ENCODE measurements at regions not wholly inside any gene's neighbourhood (a gene's known extent, or its start where the extent isn't known, plus 50 kb on each side); places are given as distances from the start of the nearest gene placed in this dataset.

DNA sequence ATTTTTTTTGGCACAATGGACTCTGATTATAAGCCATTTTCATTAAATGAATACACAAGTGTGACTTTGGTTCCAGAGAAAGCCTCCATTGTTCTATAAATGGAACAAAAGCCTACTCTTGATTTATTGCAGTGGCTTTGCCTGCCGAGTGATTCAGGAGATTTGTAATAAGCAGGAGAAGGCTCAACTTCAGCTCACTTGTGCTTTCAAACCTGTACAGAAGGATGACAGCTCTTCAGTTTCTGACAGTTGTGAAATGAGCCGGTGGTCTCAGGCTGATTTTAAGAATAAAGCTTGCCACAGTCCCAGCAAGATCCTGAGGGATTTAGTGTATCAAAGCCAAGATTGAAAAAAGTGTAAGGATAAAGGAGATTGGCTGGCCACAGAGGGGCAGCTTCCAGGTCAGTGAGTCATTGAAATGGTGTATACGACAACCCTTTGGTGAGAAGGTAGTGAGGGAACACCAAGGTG lies 438.8 kb upstream of the TGFBR2 start:
- DNase-seq (ENCODE audit: low read depth in 2 of 2), result no peak

DNA sequence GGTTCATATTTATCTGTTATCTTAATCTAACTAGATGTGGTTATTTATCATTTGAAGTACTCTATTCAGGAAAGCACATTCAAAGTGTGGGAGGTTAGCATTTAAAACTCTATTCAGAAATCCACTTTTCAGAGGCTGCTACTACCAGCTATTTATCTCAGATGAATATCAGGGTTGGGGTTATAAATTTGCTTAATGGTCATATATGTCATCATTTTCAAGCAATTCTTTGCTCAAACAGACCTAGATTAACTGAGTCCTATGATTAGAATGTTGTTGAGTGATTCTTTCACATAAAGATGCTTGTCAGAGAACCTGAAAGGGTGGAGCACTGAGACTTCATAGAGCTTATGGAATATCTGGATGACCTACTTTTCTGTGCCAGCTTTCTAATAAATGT lies 436.9 kb upstream of the TGFBR2 start:
- DNase-seq (ENCODE audit: low read depth in 2 of 2), result no peak

DNA sequence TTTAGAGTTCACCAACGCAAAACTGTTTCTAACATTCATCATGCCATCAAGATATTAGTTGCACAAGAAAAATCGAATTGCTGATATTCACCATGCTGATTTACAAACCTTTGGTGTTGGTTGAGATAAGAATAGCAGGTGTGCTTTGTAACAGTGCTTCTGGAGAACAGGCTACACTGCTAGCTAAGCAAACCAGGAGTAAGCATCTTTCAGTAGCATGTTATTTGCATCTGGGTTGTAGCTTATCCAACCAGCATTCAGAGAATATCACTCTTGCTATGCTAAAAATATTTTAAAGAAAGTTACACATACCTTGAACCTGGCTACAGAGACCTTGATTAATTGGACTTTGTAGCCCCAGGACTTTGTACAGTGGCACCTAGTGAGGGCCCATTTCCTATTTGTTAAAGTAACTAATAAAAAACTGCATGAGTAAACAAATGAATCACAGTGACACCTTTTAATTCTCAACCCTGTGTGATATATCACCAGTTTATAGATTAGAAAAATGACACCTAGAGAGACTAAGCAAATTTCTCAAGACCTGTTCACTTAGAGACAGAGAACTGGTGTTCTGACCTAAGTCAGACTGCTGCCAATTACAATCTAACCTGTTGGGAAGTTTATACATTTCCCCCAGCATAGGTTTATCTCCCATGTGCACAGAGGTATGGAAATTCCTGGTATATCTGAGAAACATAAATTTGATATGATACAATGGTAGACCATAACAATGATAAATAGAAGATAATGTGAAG lies 435.5 kb upstream of the TGFBR2 start:
- no peak for DNase-seq (ENCODE audit: low read depth in 2 of 2)

DNA sequence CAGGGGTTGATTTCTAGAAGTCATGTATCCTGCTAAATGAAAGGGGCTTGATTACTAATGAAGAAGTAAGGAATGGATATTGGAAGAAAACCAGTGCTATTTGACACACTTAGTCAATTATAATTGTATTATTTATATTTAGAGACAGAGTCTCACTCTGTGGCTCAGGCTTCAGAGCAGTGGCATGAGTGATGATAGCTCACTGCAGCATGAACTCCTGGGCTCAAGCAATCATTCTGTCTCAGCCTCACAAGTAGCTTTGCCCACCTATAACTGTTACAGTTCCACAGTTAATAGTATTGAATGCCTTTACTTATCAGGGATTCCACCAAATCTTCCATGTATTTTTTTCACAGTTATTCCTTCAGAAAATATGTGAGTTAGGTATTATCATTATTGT lies 432.0 kb upstream of the TGFBR2 start:
- DNase-seq (ENCODE audit: low read depth in 2 of 2), result no peak

DNA sequence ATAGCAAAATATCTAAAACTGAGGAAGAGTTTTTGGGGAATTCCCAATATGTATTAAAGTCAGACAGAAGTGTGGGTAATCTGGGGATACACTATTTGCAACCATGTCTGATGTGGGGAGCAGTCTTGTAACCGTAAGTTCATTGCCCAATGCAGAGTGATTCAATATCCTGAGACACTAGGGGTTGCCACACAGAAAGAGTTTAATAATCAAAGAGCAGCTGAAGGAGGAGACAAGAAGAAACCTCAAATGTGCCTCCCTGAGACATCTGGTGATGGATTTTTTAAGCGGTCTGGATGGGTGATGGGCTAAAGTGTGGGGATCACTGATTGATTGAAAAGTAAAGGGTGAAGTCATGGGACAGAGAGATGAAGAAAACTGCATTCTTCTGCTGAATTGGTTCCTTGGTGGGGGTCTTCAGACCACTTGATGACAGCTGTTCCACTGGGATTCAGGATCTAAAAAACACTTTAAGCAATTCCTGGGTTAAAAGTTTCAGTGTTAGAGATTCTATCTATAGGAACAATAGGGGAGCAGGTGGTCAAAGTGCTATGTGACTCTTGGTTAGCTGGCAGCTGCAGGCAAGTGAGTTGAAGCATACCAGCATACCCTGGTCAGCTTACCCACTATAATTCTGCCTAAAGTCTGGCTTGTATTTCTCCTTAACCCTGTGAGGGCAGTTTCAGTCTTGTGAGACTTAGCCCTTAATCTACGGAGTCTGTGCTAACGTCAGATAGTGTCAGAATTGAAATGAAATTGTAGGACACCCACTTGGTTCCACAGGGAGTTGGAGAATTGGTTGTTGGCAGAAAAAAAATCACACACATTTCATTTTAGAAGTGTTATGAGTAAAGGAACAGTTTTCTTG lies 425.9 kb upstream of the TGFBR2 start:
- DNase-seq (ENCODE audit: low read depth in 2 of 2), result no peak

DNA sequence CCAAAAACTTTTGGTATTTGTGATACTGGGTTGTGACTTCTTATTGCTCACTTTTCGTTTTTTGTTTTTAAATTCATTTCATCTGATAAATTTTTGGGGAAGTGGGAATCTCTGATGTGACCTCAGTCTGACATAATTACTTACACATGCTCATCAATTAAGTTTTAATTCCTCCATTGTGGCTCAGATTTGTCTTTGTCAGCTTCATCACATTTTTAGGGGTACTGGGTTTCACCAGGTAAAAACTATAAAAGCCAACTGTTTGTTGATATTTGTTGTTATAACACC lies 425.3 kb upstream of the TGFBR2 start:
- no peak for DNase-seq (ENCODE audit: low read depth in 2 of 2)

DNA sequence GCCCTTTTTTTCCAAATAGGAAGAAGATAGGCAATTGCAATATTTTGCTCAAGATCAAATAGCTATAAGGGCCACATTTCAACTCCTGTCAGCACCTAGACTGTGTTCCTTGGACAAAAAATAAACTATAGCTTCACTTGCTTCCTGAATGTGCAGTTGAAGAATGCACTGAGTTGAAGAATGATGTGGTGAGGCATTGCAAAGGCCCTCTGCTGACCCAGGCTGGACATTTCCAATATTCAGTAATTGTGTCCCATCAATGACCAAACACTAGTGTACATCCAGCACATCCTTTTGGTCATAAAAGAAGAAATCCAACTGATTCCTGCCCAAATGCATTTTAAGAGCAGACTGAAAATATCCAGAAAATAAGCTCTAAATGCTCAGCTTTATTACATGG lies 424.8 kb upstream of the TGFBR2 start:
- DNase-seq (ENCODE audit: low read depth in 2 of 2), result no peak

DNA sequence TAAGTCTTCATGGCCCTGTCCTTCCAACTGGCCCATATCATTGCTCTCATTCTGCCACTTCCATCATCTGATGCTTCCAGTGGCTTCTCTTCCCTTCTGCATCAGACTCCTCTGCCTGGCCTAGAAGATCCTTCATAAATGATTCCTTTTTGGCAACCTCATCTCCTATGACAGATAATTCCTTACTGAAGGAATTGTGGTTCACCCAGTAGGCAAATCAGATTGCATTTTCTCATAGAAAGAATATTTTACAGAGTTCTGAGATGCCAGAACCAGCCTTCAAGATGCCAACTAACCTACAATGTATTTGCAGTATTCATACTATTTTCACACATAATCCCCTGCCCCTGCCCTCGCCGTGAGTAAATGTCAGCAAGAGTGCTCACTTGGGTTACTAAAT lies 423.0 kb upstream of the TGFBR2 start:
- no peak for DNase-seq (ENCODE audit: low read depth in 2 of 2)

DNA sequence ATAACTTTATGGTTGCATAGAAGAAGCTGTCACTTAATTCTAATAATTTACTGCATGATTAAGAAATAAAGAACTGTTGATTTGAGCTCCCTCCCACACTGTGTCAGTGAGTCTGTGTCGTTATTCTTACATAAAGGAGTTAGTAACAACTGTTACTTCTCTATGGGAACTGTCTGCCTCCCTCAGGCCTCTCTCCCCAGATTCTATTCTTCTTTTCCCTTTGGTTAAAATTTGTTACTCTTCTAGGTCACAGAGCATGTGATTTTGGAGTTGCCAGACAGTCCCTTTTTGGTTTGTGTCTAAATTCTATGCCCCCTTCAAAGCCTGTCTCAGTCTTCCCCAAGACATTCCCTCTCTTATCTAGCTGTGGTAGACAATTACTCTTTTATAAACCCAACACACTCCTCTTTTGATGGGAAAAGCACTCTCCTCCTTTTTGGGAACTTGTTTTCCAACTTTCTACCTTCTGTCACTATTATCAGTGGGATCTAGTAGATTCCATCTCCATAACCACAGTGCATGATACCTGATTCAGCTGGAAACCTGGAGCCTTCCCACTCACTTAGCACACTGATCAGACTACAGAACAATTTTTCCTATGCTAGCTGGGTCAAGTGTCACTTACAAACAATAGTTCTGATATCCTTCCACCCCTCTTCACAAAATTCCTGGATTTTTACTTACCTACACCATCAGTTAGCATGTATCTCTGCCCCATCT lies 422.1 kb upstream of the TGFBR2 start:
- DNase-seq (ENCODE audit: low read depth in 2 of 2), result no peak

DNA sequence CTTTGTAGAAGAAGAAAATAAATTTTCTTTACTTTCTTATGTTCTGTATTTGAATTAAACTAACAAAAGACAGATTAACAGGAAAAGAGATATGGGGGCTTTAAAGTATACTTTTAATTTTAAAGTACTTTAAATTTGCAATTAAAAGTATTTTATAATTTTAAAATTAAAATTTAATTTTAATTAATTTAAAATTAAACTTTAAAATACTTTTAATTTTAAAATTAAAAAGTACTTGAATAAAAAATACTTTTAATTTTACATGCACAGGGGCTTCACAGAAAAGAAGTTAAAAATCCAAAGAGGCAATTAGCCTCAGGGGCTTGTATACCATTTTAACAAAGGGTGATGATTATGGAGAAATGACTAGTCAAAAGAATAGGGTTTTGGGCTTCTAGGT lies 420.5 kb upstream of the TGFBR2 start:
- DNase-seq (ENCODE audit: low read depth in 2 of 2), result no peak

DNA sequence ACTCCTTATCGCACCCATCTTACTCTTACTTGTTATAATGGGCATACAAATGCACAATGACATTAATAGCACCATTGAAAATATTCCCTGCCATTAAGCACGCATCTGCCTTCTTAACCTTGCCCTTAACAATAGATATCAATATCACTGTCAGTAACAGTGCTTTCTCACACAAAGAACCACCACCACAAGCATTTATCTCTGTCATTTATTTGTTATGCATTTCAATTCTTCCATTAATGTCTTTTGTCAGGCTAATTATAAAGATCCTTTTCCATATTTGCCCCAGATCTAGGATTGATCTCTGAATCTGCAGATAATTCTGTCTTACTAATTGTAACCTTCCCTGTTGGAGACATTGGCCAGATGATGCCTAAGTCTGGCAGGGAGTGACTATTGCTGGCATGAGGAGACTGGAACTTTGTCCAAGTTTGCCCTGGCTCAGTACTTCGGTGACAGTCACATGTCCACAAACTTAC lies 419.6 kb upstream of the TGFBR2 start:
- DNase-seq (ENCODE audit: low read depth in 2 of 2), result no peak

DNA sequence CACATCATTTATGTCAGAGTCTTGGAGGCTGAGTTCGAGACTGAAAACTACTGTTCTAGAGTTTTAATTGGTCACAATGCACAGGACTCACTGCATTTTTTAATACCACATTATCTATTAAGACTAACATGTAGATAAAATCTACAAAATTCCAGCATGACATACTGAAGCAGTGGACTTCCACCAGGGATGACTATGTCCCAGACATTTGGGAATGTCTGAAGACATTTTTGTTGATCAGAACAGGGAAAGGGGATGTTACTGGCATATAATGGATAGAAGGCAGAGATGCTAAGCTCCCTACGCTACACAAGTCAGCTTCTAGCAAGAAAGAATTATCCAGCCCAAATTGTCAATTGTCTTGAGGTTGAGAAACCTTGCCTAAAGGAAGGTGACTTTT lies 419.0 kb upstream of the TGFBR2 start:
- no peak for DNase-seq (ENCODE audit: low read depth in 2 of 2)

DNA sequence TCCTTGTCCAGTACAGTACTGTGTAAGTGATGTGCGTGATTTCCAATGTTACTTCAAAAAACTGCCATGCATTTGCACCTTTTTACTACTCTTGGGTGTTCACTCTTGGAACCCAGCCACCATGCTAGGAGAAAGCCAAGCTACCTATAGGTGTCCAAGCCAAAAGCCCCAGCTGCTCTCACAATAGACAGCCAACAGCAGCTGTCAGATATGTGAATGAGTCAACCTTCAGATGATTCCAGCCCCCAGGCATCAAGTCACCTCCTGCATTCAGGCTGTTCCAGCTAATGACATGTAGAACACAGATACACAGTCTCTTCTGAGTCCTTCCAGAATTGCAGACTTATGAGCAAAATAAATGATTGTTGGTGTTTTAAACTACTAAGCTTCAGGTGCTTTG lies 417.7 kb upstream of the TGFBR2 start:
- no peak for DNase-seq (ENCODE audit: low read depth in 2 of 2)

DNA sequence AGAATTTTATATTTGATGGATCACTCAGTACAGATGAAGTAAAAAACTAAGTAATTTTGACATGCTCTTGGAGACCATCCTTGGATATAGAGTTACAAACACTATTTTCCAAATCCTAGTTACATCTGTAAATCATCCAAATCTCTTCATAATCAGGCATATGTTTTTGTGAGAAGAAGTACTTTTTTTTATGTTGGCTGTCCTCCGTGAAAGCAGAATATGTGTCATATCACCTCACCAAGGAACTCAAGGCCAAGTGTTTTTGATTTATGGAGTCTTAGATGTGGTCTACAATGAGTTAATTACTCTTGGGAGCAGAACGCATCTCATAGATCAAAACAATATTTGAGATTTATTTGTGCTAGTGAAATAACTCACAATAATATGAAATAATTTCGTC lies 416.5 kb upstream of the TGFBR2 start:
- no peak for DNase-seq (ENCODE audit: low read depth in 2 of 2)

DNA sequence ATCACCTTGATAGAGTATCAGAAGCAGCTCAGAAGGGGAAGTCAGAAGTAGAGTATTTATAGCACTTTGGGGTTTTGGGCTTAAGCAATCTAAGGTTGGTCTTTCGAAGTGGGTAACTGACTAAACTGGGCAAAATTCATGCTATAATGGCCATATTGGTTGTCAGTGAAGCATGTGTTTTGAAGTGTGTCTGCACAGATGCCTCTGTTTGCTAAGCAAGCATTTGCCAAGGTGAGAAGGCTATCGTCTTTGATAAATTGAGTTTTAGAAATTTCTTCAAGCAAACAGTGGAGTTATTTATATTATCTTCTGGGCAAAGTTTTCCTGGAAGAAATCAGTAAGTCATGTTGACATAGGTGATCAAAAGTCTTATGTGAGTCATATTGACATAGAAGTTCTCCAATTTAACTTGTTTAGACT lies 412.8 kb upstream of the TGFBR2 start:
- DNase-seq (ENCODE audit: low read depth in 2 of 2), result no peak

DNA sequence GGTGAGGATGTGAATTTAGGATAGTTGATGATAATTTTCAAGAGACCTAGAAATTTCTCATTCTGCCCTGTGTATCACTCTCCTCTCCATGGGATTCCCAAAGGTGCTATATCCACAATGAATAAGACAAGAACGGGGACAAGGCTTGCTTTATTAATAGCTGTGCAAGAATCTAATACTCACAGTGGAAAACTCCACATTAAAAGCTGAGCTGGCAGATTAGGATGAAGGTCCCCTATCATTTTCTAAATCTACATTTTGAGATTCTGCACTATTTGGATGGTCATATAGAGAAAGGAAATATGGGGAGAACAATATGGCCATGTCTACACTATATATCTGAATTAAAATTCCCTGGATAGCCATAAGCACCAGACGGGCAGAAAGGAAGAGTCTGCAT lies 411.0 kb upstream of the TGFBR2 start:
- no peak for DNase-seq (ENCODE audit: low read depth in 2 of 2)

DNA sequence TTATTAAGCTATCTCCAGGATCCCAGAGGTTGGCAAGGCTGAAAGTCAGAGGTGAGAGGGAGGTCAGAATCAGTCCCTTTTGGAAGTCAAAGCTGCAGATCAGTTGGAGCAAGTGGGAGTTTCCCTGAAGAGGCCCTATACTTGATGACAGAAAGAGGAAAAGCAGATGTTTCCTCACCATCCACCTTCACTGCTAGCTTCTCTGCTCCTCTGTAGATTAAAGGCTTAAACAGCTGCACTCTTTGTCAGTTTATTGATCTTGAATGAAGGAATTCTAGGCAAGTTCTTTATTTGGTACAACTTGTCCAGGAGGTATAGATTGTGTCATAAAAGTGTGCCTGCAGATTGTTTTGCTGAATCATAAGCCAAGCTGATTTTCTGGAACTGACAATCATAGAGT lies 408.2 kb upstream of the TGFBR2 start:
- no peak for DNase-seq (ENCODE audit: low read depth in 2 of 2)

DNA sequence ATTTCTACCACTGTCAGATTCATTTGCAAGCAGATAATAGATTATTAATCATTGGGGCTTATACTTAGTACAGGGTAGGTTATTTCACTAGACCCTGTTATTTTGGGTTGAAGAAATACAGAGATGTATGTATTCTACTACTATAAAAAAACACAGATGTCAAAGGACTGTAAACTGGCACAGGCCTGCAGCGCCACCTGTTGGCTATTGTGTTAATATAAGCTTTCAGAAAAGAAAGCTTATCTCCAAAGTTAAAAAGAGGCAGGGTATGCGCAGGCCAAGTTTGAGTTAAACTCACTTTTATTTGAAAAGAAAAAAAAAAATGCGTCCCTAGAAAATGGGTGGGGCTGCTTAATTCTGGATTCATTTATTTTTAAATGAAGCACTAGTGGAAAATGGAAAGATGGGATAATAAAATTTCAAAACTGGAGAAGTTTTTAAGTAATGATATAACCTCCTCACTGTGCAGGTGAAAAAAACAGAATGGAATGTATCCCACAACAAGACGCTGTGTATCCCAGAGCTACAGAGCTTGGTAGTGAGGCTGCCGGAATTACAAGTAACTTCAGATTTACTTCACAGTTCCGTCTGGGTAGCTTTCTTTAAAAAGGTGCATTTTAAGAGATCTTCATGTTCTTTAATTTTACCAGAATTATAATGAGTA lies 407.2 kb upstream of the TGFBR2 start:
- peak; percentile 29 to 50 for DNase-seq (ENCODE audit: low read depth in 2 of 2)

DNA sequence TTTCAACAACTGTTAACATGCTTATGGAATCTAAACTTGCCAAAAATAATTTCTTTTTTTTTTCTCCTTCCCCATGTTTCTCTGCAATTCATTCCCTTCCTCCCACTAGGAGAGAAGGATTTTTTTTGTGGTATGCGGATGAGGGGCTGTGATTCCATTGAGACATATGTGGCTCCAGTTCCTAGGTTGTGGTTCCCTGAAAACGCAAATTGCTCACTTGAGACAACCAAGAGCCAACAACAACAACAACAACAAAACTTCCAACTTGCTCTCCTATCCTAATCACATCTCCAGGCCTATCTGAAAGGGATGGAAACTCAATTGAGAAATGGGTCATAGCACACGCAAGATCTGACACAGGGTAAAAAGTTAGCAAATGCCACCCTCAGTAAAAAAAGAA lies 406.5 kb upstream of the TGFBR2 start:
- DNase-seq (ENCODE audit: low read depth in 2 of 2), result no peak

DNA sequence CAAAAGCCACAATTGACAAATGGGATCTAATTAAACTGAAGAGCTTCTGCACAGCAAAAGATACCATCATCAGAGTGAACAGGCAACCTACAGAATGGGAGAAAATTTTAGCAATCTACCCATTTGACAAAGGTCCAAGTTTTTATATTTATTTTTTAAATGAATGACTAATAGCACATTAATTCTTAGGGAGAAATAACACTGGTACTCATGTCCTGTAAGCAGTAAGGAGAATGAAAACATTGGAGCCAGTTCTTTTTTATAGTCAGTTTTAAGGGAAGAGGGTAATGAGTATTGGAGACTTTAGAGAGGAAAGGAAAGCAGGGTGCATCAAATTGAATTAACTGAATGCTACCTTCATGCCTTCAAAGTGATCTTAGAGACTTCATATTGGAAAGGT lies 404.7 kb upstream of the TGFBR2 start:
- no peak for DNase-seq (ENCODE audit: low read depth in 2 of 2)

DNA sequence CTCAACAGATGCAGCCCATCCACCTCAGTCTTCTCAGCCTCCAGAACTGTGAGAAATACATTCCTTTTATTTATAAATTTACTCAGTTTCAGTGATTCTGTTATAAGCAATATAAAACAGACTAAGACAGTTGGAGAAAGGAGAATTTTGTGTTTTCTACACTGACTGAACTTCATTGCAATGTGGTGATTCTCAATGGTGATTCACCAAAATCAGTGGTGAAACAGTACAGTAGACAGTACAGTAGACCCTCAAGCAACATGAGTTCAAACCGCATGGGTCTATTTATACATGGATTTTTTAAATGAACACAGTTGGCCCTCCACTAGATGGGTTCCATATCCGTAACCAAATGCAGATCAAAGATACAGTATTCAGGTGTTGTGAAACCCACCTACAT lies 403.1 kb upstream of the TGFBR2 start:
- DNase-seq (ENCODE audit: low read depth in 2 of 2), result no peak

DNA sequence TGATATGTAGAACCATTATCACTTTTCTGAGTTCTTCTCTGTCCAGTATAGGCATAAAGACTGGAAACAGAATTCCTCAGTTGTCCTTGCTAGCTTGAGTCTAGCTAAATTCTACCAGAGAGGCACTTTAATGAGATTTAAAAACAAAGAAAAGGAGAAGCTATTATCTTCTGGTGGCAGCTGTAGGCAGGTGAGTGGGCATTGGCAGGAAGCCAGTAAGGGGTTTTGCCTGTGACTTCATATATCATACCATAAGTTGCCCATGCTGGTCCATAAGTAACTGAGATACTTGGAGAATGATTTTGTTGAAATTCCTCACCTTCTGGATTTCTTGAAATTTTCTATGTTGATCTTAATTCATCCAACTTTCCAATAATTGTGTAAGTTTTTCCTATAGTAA lies 402.3 kb upstream of the TGFBR2 start:
- DNase-seq (ENCODE audit: low read depth in 2 of 2), result no peak

Data from stimulated activated CD4-positive, alpha-beta T cell treated with anti-CD3 and anti-CD28 coated beads, Interleukin-1b, Interleukin-23, amount 100 ng/mL, for 1 hour (primary cell).